GM12864 (cell line): ENCODE measurements at regions not wholly inside any gene's neighbourhood (a gene's known extent, or its start where the extent isn't known, plus 50 kb on each side); places are given as distances from the start of the nearest gene placed in this dataset.

ENCODE experiments used
- DNase-seq: peaks from one replicate; pipeline ENCODE4 v3.0.0-alpha.2; 2011; ENCODE audit warnings: low read depth
- H3K4me3 ChIP-seq: 2 replicates; pipeline ENCODE4 v1.5.1; 2011; ENCODE audit warnings: mild to moderate bottlenecking, low read depth, low read length, control low read depth
- CTCF ChIP-seq: IDR thresholded peaks from 2 replicates; pipeline ENCODE4 v1.5.1; 2011; ENCODE audit warnings: low read depth, mild to moderate bottlenecking, moderate library complexity, low read length, control low read depth, inconsistent platforms; ENCODE audit errors: missing control alignments

GRCh38 chr2:78506301-78506700 lies 519.2 kb upstream of the REG3G start:
- no peak for TF ChIP-seq CTCF
- no peak for DNase-seq
- H3K4me3 ChIP-seq = no peak overlapping the region

GRCh38 chr2:78521938-78522337 lies 503.6 kb upstream of the REG3G start:
- DNase-seq = no peak
- no peak overlapping the region for H3K4me3 ChIP-seq
- no peak for TF ChIP-seq CTCF

GRCh38 chr2:78532762-78533379 lies 492.6 kb upstream of the REG3G start:
- no peak overlapping the region for H3K4me3 ChIP-seq
- no peak for DNase-seq
- TF ChIP-seq CTCF = no peak

GRCh38 chr2:78535395-78535794 lies 490.1 kb upstream of the REG3G start:
- no peak for DNase-seq
- TF ChIP-seq CTCF = no peak
- no peak overlapping the region for H3K4me3 ChIP-seq

- TF ChIP-seq CTCF = no peak
- DNase-seq = no peak
- H3K4me3 ChIP-seq = no peak overlapping the region
Observed at GRCh38 chr2:78538322-78538721, 487.2 kb upstream of the REG3G start.

GRCh38 chr2:78540255-78540654 lies 485.2 kb upstream of the REG3G start:
- TF ChIP-seq CTCF = no peak

GRCh38 chr2:78541088-78541450 lies 484.4 kb upstream of the REG3G start:
- DNase-seq = no peak
- no peak overlapping the region for H3K4me3 ChIP-seq
- no peak for TF ChIP-seq CTCF

More at GRCh38 chr2:78540255-78540654, 485.2 kb upstream of the REG3G start:
- no peak overlapping the region for H3K4me3 ChIP-seq
- DNase-seq = no peak
